ENCODE measurements at regions not wholly inside any gene's neighbourhood (a gene's known extent, or its start where the extent isn't known, plus 50 kb on each side); places are given as distances from the start of the nearest gene placed in this dataset.
A peak's percentile ranks its signal among the peaks of the same experiment; 100 is the strongest.

DNA sequence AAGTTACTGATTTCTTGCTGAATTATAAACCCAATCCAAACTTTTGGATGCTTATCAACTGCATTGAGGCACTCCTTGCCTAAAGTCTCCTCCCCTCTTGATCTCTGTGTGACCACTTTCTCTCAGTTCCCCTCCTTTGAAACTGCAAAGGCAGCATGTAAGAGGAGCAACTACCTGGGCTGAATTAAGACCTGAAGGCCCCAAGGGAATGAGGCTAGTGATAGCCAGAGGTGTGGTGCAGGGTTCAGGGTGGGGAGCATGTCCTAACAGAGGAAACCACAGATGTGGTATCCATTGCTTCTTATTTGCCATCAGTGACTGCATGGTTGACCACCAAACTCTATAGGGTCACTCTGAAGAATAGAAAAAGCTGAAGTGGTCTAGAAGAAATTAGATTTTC, 557.9 kb downstream of the TNS1 start:
- no peak for DNase-seq (ENCODE audit: low read depth in 2 of 2)

DNA sequence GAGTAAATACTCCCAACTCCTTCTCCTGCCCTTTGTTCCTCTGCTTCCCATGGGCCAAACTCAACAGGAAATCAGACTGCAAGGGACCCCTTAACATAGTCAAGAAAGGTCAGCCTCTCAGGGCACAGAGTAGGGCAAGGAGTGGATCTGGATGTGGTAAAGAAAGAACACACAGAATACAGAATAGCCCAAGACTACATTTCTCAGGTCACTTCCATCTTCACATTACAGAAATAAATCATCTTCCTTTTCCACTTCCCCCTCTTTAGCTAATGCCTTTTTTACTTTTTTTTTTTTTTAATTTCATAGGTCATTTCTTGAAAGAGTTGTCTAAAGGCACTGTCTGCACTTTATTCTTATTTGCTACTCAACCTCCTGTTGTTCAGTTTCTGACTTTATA, 558.3 kb downstream of the TNS1 start:
- DNase-seq (ENCODE audit: low read depth in 2 of 2), result no peak

DNA sequence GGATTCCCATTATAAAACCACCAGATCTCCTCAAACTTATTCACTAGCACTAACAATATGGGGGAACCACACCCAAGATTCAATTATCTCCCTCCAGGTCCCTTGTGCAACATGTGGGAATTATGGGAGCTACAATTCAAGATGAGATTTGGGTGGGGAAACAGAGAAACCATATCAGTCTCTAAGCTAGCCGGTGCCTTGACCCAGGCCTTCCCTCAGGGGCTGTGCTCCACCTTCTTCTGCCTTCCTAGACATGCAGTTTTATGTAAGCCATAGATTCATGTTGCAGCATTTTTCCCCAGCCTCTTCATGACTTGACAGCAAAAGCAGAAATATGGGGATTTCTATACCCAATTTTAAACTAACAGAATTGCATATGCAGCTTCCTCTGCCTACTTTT, 559.2 kb downstream of the TNS1 start:
- no peak for DNase-seq (ENCODE audit: low read depth in 2 of 2)

DNA sequence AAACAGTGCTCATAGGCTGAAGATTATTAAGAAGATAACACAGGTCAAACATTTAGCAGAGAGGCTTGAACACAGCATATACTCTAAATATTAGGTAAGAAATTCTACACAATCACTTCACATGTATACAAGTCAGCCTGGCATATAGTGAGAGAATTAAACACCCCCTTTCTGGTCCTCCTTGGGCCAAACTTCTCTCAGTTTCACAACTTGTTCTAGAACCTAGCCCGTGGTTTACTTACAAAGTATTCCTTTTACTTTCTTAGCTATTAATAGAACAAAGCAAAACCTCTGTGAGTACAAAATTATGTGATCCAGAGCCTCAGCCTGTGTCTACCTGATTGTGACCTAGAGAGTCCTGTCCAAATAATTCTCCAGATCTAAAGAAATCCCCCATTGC, 562.8 kb downstream of the TNS1 start:
- DNase-seq (ENCODE audit: low read depth in 2 of 2), result no peak

DNA sequence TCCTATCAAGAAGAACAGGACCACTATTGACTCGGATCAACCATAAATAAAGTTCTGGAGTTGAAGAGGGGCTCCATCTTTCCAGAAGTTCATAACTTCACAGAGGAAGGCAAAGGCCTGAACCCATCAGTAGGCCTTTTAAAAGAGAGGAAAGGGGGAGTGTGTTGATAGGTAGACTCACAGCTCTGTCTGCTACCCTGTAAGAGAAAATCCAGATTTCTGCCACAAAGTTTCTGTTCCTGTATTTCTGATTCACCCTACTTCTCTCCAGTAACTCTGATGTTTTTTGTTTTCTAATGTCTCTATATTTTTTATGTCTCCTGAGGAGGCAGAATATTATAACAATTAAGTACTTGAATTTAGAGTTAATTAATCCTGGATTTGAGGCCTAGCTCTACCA, 564.0 kb downstream of the TNS1 start:
- no peak for DNase-seq (ENCODE audit: low read depth in 2 of 2)

DNA sequence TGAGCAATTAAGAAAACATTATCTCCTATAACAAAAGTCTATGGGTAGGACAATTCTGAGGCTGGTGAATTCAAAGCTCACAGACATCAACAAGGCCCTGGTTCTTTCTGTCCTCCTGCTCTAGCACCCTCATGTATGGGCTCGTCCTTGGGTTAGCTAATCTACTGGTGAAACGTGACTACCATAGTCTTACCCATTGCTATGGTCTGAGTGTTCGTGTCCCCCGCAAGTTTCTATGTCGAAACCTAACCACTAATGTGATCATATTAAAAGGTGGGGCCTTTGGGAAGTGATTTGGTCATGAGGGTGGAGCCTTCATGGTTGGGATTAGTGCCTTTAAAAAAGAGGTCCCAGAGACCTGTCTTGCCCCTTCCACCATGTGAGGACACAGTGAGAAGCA, 564.7 kb downstream of the TNS1 start:
- DNase-seq (ENCODE audit: low read depth in 2 of 2), result no peak

DNA sequence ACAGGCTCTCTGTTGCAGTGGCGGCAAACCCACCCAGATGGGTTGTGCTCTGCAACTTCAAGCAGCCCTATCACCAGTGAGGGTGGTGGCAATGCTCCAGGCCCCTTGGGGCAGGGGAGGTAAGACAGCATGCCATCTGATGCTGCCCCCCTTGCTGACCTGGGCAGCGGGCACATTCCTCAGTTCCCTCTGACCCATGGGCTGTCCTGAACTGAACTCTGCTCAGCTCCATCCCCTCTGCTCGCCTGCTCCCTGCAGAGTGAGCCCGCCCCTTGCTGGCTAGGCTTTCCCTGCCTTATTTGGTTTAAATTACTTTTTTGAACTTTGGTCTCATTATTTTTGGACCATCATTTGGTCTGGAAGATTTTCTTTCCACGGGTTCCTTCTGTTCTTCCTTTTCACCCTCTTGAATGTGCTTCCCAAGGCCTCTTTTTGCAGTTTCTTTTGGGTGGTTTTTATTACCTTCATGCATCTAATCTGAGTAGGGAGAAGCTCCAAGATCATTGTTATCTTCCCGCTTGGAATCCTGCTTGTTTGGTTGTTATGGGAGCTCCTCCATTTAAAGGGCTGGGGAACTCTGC, 565.4 kb downstream of the TNS1 start:
- no peak for DNase-seq (ENCODE audit: low read depth in 2 of 2)

DNA sequence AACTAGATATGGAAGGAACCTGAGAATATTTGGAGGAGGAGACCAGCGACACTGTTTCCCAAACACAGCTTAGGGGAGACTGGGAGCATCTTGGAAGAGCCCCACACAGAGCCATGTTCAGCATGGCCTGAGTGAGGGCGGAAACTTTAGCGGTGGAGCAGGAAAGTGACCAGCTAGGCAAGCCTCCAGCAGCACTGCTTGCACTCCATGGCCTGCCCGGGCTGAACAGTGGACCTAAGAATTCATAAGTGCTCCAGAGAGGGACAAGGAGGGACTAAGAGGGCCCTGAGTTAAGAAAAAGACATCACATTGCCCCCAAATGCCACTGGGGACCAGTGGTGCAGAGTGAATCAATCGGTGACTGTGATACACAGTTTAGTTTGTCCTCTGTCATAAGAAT, 566.4 kb downstream of the TNS1 start:
- DNase-seq (ENCODE audit: low read depth in 2 of 2), result no peak

DNA sequence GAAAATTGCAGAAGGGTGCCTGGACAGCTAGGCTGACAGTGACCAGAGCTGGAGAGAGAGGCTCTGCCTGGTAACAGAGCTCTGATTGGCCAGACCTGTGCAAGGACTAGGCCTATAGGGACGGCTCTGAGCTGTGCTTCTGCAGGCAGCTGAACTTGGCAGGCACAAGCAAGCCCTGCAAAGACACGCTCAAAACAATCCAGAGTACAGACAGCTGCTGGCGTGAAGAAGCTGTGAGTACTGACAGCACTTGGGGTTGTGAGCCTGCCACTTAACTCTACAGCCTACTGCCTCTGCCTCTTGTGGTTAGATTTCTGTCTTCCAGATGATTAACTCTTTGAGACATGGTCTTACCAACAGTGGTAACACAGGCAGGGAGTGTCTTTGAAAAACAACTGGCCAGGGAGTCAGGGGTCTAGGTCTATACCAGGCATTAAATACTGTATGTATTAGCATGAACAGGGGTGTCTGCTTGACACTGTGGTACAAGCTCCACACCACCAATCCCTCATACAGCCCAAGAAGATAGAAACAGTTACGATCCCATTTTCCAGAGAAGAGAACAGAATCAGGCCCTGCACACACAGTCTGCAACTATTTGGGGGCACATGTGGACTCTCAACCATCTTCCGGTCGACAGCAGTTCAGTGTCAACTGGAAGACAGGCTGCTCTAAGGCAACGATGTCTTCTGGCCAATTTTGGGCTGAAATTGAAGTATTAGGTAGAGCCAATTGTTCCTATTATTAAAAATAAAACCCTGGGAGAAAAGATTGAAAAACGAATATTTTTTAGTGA, 568.4 kb downstream of the TNS1 start:
- DNase-seq (ENCODE audit: low read depth in 2 of 2), result peak; percentile 92 to 93

DNA sequence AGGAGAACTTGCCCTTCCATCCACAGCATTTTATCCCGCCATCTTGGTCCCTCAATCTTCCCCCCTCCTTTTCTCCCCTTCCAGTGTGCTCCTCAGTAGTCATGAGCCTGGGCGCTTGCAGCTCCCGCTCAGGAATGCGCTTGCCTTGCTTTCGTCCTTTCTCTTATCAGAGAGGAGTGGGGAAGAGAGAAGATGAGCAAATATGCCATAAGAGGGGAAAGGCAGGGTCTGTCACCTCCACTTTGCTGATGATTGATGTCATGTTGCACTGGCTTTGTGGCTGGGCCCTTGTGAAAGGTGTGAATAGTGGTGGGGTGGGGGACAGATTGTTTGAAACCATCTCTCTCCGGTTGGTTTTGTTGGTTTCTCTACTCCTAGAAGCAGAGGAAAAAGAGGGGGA, 569.3 kb downstream of the TNS1 start:
- no peak for DNase-seq (ENCODE audit: low read depth in 2 of 2)

DNA sequence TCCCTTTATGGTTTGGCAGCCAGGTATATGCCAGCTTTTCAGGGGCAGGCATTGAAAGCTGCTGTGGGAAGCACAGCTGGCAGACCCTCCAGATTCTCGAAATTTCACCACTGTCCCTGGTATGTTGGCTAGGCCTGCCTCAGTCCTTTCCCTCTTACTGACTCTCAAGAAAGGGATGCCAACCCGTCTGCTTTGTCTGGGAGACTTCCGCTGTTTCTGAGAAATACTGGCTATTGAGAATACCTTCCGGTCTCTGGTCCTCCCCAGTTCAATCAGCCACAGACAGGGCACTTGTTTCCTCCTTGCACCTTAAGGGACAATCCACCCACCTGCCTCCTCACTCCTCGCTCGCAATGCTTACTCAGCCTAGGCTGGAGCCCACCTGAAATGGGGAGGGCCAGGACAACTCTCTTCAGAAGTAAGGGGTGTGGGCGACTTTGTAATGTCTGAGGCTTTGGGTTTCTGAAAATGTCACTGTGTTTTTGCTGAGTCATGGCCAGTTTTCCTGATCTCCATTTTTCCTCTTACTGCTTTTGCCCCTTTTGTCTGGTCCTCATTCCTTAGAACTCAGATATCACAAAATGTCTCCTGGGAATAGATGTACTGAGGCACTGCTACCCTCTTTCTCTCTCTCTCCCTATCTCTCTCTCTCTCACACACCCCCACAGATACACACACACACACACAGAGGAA, 571.1 kb downstream of the TNS1 start:
- no peak for DNase-seq (ENCODE audit: low read depth in 2 of 2)

DNA sequence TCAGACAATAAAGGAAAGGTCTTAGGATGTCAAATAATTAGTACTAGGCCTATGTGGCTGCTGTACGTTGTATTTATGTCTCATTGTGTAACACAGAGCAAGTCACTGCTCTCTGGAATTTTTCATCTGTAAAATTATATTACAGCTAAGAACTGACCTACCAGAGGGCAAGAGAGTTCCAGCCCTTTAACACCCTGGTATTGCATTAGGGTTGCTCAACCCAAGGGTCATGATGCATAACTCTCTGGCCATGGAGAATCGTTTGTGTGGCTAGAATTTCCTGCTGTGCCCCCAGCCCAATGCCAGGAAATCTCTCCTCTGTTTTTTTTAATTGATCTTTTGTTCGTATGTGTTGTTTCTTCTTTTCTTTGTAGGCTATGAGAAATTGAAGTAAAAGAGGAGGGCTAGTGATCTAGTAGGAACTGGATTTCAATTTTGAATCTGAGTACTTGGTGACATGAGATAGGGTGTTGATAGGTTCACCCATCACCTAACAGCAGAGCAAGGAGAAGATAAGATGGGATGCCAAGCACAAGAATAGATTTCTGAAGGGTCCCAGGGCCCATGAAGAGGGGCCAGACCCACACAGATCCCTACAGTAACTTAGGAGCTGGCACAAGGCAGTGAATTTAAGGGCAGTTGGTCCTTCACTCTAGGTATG, 571.2 kb upstream of the TNP1 start:
- DNase-seq (ENCODE audit: low read depth in 2 of 2), result no peak

DNA sequence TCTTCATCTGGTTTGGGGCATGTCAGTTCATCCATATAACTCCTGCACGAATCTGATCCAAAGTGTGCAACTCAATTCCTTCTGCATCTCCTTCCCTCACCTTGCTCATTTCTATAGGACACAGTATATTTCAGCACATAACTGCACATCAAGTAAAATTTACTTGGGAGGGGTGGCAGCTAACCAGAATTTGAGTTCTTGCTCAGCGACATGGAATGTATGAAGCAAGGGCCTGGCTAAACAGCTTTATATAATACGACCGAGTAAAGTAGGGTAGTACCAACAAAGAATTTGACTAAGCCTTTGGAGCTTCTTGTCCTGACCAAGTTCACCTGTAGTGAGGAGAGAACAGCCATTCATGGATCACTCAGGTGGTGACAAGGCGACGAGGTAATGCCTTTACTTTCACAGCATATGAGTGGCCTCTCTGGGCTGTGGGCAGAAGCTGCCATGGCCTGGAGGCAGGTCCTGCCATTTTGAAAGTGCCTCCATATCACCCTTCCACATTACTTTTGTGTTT, 570.2 kb upstream of the TNP1 start:
- DNase-seq (ENCODE audit: low read depth in 2 of 2), result no peak

DNA sequence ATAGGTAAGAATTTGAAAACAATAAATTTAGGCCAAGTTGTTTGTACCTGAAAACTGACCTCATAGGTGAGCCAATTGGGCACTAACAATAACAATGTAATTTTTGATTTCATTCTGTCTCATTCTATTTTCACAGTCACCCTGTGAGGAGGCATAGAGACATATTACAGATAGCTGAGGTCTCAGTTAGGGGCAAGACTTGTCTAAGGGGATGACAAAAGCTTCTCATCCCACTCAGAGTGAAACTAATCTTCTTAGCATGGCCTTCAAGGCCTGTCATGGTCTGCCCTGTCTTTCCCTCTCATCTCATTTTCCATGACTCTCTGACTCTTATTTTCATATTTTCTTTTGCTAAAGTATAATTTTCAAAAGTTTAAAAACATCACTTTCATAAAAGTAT, 562.0 kb upstream of the TNP1 start:
- DNase-seq (ENCODE audit: low read depth in 2 of 2), result no peak

DNA sequence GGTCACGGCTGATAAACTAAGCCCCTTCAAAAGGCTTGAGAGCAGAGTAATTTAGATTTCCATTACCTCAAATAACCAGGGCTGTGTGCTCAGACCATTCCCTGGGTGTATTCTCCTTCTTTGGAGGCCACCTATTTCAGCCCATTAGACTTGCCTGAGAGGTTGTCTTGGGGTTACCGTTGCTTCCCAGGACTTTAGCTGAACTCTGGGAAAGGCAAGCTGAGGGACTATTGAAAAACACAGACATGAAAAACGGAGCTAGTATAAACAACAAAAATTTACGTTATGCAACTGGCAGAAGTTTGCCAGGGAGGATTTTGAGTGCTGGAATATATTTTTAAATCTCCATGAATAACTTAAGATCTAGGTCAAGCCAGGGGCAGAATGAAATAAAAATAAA, 561.0 kb upstream of the TNP1 start:
- no peak for DNase-seq (ENCODE audit: low read depth in 2 of 2)

DNA sequence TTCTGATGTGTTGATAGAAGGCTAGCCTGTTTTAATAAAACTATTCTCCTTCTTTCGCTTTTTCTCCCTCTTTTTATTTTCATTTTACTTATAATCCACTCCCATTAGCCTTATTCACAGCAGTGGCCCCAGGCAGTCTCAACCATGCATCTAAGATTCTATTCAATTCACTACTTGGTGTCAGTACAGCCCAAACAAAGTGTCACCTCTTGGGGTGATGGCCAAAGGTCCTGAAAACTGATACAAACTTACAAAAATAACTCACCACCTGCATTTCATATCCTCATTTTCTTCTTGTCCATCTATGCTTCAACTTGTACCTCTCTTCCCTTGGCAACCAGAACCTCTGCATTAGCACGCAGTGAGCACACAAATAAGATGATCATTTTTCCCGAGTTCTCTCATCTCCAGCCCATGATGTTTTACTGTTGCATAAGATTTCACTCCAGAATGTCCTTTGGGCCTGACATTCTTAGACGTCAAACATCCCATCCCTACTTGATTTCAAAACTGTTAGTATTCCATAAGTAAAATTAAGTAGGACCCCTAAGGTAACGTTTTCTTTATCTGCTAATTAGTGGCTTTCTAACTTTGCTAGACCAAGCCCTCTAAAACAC, 559.3 kb upstream of the TNP1 start:
- DNase-seq (ENCODE audit: low read depth in 2 of 2), result no peak

DNA sequence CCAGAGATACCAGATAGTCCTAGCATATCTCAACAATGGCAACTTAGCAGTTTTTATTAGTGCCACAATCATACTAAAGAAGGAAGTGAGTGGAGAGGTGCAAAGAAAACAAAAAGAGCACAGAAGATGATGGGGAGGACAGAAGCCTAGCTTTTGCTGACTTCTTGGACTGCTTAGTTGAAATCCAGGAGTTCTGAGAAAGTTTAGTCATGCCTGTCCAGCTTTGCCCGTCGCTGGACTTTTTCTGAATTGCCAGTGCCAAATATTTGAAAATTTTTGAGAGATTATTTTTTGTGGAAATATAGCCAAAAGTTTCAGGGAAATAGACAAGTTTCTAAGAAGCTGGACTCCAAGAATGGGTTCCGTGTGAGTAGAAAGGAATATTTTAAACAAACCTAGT, 558.7 kb upstream of the TNP1 start:
- DNase-seq (ENCODE audit: low read depth in 2 of 2), result no peak

DNA sequence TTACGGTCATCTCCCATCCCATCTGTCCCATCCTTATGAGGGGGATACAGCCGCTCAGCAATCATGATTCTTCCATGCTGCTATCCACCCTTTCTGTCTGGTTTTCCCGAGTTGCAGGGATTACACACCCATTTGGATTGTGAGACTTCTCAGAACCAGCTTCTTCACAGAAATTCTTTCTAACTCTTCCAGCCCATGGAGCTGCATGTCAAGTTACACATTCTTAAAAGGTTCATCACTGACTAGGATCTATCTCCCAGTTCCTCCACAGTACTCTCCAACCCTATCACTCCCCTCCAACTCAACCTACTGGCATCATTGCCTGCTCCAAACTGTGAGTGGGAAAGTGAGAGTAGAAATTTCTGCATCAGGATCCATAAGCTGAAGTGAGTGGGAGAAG, 558.2 kb upstream of the TNP1 start:
- peak; percentile 50 to 55 for DNase-seq (ENCODE audit: low read depth in 2 of 2)

DNA sequence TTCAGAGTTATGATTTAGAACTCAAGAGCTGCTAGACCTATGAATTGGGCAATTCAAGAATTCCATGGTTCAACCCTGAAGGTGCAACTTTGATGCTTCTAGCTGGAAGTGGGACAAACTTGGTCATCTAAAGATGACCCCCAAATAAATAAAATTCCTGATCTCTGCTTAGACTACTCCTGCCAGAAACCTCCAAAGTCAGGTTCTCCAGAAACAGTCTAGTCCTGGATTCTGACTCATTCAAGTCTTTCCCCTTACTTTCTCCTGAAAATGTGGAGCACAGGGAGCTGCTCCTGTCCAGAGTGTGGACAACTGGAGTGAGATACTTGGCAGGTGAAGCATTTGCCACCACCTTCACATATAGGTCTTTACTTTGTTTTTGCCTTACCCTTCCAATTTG, 557.7 kb upstream of the TNP1 start:
- DNase-seq (ENCODE audit: low read depth in 2 of 2), result no peak

DNA sequence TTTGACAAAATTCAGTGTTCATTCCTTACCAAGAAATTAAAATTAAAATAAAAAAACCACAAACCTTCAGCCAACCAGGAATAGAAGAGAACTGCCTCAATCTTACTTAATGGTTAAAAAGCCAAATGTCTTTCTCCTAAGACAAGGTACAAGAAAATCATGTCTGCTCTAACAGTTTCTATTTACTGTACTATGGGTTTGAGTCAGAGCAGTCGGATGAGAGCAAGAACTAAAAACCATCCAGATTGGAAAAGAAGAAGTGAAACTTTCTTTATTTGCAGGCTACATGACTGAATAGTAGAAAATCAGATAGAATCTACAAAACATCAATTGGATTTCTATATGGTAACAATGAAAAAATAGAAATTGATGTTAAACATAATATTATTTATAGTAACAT, 555.5 kb upstream of the TNP1 start:
- no peak for DNase-seq (ENCODE audit: low read depth in 2 of 2)

DNA sequence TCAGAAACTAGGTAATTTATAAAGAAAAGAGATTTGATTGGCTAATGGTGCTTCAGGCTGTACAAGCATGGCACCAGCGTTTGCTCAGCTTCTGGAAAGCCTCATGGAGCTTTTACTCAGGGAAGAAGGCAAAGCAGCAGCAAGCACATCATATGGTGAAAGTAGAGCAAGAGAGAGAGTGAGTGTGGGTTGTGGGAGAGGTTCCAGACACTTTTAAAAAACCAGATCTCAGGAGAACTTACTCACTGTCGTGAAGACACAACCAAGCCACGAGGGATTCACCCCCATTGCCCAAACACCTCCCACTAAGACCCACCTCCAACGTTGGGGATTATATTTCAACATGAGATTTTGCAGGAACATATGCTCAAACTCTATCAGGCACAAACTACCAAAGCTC, 554.6 kb upstream of the TNP1 start:
- DNase-seq (ENCODE audit: low read depth in 2 of 2), result no peak

DNA sequence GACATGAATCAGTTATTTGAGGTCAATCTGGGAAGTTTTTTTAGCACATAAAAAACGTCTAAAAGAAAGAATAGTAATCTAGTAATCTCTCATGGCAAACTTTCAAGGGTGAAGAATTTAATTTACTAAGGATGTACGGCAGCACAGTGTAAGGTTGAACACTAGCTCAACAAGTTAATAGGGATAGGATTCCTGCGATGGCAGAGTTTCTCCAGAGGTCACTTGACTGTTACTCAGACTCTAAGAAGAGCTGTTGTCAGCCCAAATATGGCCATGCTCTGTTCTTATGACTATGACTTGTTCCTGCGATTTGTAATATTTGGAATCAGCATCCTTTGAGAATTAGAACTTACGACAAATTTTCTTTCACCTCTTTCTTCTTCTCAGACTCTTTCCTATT, 553.3 kb upstream of the TNP1 start:
- peak; percentile 31 to 41 for DNase-seq (ENCODE audit: low read depth in 2 of 2)

All from fibroblast of skin of left biceps (primary cell).